ENCODE measurements at regions not wholly inside any gene's neighbourhood (a gene's known extent, or its start where the extent isn't known, plus 50 kb on each side); places are given as distances from the start of the nearest gene placed in this dataset.

GRCh38 chr13:21882766-21883165 is 211.9 kb downstream of the FGF9 start:
- TF ChIP-seq CTCF (IDR thresholded peaks at IDR 0.05) (no peak), POLR2A (IDR thresholded peaks at IDR 0.05) (no peak)
